AG10803 (cell line): ENCODE measurements at regions not wholly inside any gene's neighbourhood (a gene's known extent, or its start where the extent isn't known, plus 50 kb on each side); places are given as distances from the start of the nearest gene placed in this dataset.
"Not testable (repeated sequence)": the region's sequence is repeated elsewhere in the genome, so short reads cannot be mapped to it uniquely, and the experiment has no call there.

ENCODE experiments used
- DNase-seq: peaks from one replicate; pipeline ENCODE4 v3.0.0; 2010; ENCODE audit warnings: low read depth
- H3K4me3 ChIP-seq: 2 replicates; pipeline ENCODE4 v1.5.1; 2011; ENCODE audit warnings: mild to moderate bottlenecking, low read length, control low read depth
- TF ChIP-seq, protein P1 (sequence below): conservative IDR thresholded peaks from 2 replicates; pipeline ENCODE4 v1.5.1; 2011; ENCODE audit warnings: mild to moderate bottlenecking, low read length, control low read depth, inconsistent platforms

GRCh38 chr6:16041327-16041726 lies 87.6 kb upstream of the MYLIP start:
- no peak for DNase-seq
- H3K4me3 ChIP-seq, result no peak overlapping the region
- TF ChIP-seq, protein P1, sequence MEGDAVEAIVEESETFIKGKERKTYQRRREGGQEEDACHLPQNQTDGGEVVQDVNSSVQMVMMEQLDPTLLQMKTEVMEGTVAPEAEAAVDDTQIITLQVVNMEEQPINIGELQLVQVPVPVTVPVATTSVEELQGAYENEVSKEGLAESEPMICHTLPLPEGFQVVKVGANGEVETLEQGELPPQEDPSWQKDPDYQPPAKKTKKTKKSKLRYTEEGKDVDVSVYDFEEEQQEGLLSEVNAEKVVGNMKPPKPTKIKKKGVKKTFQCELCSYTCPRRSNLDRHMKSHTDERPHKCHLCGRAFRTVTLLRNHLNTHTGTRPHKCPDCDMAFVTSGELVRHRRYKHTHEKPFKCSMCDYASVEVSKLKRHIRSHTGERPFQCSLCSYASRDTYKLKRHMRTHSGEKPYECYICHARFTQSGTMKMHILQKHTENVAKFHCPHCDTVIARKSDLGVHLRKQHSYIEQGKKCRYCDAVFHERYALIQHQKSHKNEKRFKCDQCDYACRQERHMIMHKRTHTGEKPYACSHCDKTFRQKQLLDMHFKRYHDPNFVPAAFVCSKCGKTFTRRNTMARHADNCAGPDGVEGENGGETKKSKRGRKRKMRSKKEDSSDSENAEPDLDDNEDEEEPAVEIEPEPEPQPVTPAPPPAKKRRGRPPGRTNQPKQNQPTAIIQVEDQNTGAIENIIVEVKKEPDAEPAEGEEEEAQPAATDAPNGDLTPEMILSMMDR, result no peak

GRCh38 chr6:16040628-16040974 lies 88.3 kb upstream of the MYLIP start:
- no peak overlapping the region for H3K4me3 ChIP-seq
- TF ChIP-seq, protein P1, result no peak
- DNase-seq, result no peak

GRCh38 chr6:16039892-16040627 lies 88.8 kb upstream of the MYLIP start:
- DNase-seq, H3K4me3 ChIP-seq: not testable (repeated sequence)

GRCh38 chr6:16038938-16039337 lies 89.9 kb upstream of the MYLIP start:
- no peak for DNase-seq
- H3K4me3 ChIP-seq, result no peak overlapping the region
- TF ChIP-seq, protein P1, result no peak

GRCh38 chr6:16035488-16036080 lies 93.3 kb upstream of the MYLIP start:
- no peak for DNase-seq
- H3K4me3 ChIP-seq, result no peak overlapping the region
- TF ChIP-seq, protein P1, result no peak

DNA sequence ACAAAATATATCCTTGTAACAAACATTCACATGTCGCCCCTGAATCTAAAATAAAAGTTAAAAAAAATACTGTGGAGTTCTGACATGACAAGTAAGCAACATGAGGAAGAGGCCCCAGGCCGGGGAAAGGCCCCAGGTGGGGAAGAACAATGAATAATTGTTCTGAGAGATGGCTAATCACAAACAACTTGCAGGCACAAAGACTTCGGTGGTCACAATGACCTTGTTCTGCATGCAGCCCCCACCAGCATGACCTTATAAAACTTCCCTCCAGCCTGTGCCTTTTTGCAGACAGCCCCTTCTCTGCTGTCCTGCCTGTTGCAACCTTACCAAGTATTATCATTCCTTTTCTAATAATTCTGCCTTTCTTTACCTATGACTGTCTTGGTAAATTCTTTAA lies 95.7 kb upstream of the MYLIP start:
- TF ChIP-seq, protein P1, result no peak

DNA sequence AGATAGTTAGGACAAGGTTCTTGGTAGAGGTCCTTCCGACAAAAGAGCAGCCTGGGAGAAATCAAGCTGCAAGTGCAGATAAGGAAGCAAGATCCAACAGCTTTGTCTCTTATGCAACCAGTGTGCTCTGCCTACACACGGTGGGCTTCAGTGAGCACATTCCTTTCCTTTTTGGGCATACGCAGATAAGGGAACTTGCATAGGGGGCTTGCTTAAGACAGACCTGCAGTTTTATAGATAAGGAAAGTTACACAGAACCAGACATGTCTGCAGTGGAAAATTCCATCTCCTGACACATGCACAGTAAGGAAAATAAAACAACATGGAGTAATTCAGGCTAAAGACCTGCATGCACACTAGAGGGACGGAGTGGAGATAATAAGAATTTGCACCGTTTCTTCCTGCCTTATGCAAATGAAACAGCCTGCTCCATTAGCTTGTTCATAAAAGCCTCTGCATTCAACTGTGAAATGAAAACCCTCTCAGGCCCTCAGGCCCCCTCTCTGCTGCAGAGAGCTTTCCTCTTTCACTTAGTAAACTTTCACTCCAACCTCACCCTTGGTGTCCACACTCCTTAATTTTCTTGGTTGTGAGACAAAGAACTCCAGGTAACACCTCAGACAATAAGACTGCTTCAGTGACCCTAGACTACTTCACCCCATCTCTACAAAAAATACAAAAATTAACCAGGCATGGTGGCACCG lies 97.5 kb upstream of the MYLIP start:
- TF ChIP-seq, protein P1, result no peak
- H3K4me3 ChIP-seq, result no peak overlapping the region
- no peak for DNase-seq

More for the DNA sequence above, 95.7 kb upstream of the MYLIP start:
- H3K4me3 ChIP-seq, result no peak overlapping the region
- no peak for DNase-seq
